ENCODE measurements at regions not wholly inside any gene's neighbourhood (a gene's known extent, or its start where the extent isn't known, plus 50 kb on each side); places are given as distances from the start of the nearest gene placed in this dataset.

GRCh38 chr5:145221416-145221815, 613.7 kb downstream of the PRELID2 start:
- Histone ChIP-seq H3K9me3 (ENCODE audit: insufficient read depth, low read depth, low read length) (no peaks in the 10 kb centered on the region), H3K9me2 (replicated peaks; ENCODE audit: low read depth, low read length) (no peaks in the 10 kb centered on the region), H3K4me3 (ENCODE audit: low read length, poor library complexity, severe bottlenecking) (no peak overlapping the region), H3K4me2 (ENCODE audit: low read depth, low read length, poor library complexity, severe bottlenecking) (no peak overlapping the region), H3K36me3 (ENCODE audit: insufficient read depth, low read length) (no peaks in the 10 kb centered on the region), H3K27me3 (ENCODE audit: insufficient read depth, low read length, poor library complexity, severe bottlenecking) (no peaks in the 10 kb centered on the region), H3K4me1 (ENCODE audit: insufficient read depth, low read length, poor library complexity, severe bottlenecking) (no peaks in the 10 kb centered on the region), H3F3A (ENCODE audit: low read depth) (no peaks in the 10 kb centered on the region), H3K9ac (ENCODE audit: low read depth, low read length, poor library complexity, severe bottlenecking) (no peak overlapping the region), H3K79me2 (ENCODE audit: insufficient read depth, low read length) (no peaks in the 10 kb centered on the region), H2AFZ (ENCODE audit: low read length) (no peak overlapping the region), H4K20me1 (ENCODE audit: insufficient read depth, low read length, poor library complexity, severe bottlenecking) (no peaks in the 10 kb centered on the region)
- TF ChIP-seq CTCF (conservative IDR thresholded peaks at IDR 0.05; ENCODE audit: low read length) (no peak), EZH2phosphoT487 (IDR thresholded peaks at IDR 0.05; ENCODE audit: borderline replicate concordance) (no peak)

DNA sequence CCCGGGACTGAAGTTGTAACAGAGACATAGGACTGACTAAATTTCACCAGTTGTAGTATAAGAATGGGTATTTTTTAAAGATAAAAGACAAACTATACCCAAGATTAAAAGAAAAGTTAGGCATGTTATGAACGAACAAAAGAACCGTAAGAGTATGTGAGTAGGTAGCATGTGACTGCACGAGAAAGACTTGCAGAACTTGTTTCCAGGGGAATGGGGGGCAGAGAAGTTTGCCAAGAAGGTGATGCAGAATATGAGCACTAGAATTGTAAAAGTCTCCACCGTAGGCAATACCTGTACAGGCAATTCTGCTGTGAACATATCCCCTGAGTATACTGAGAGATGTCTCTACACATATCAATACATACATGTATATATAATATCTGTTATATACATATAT, 614.7 kb downstream of the PRELID2 start:
- Histone ChIP-seq H3K4me1 (ENCODE audit: insufficient read depth, low read length, poor library complexity, severe bottlenecking) (no peaks in the 10 kb centered on the region), H3K4me3 (ENCODE audit: low read length, poor library complexity, severe bottlenecking) (no peak overlapping the region), H3K9ac (ENCODE audit: low read depth, low read length, poor library complexity, severe bottlenecking) (no peak overlapping the region), H3K4me2 (ENCODE audit: low read depth, low read length, poor library complexity, severe bottlenecking) (no peak overlapping the region), H2AFZ (ENCODE audit: low read length) (no peak overlapping the region), H3K36me3 (ENCODE audit: insufficient read depth, low read length) (no peaks in the 10 kb centered on the region), H3K9me3 (ENCODE audit: insufficient read depth, low read depth, low read length) (no peaks in the 10 kb centered on the region), H3F3A (ENCODE audit: low read depth) (no peaks in the 10 kb centered on the region), H3K9me2 (replicated peaks; ENCODE audit: low read depth, low read length) (no peaks in the 10 kb centered on the region), H3K27me3 (ENCODE audit: insufficient read depth, low read length, poor library complexity, severe bottlenecking) (no peaks in the 10 kb centered on the region), H4K20me1 (ENCODE audit: insufficient read depth, low read length, poor library complexity, severe bottlenecking) (no peaks in the 10 kb centered on the region), H3K79me2 (ENCODE audit: insufficient read depth, low read length) (no peaks in the 10 kb centered on the region)
- TF ChIP-seq EZH2phosphoT487 (IDR thresholded peaks at IDR 0.05; ENCODE audit: borderline replicate concordance) (no peak), CTCF (conservative IDR thresholded peaks at IDR 0.05; ENCODE audit: low read length) (no peak)

- H3K4me2 ChIP-seq (ENCODE audit: low read depth, low read length, poor library complexity, severe bottlenecking): no peak overlapping the region
- no peaks in the 10 kb centered on the region for H4K20me1 ChIP-seq (ENCODE audit: insufficient read depth, low read length, poor library complexity, severe bottlenecking)
- no peak overlapping the region for H3K4me3 ChIP-seq (ENCODE audit: low read length, poor library complexity, severe bottlenecking)
- H3K79me2 ChIP-seq (ENCODE audit: insufficient read depth, low read length): no peaks in the 10 kb centered on the region
- H3F3A ChIP-seq (ENCODE audit: low read depth): no peaks in the 10 kb centered on the region
- H3K9me2 ChIP-seq (replicated peaks; ENCODE audit: low read depth, low read length): no peaks in the 10 kb centered on the region
- H2AFZ ChIP-seq (ENCODE audit: low read length): no peak overlapping the region
- no peaks in the 10 kb centered on the region for H3K4me1 ChIP-seq (ENCODE audit: insufficient read depth, low read length, poor library complexity, severe bottlenecking)
- no peak overlapping the region for H3K9ac ChIP-seq (ENCODE audit: low read depth, low read length, poor library complexity, severe bottlenecking)
- H3K9me3 ChIP-seq (ENCODE audit: insufficient read depth, low read depth, low read length): no peaks in the 10 kb centered on the region
- H3K36me3 ChIP-seq (ENCODE audit: insufficient read depth, low read length): no peaks in the 10 kb centered on the region
- TF ChIP-seq EZH2phosphoT487 (IDR thresholded peaks at IDR 0.05; ENCODE audit: borderline replicate concordance): no peak
- no peak for TF ChIP-seq CTCF (conservative IDR thresholded peaks at IDR 0.05; ENCODE audit: low read length)
- H3K27me3 ChIP-seq (ENCODE audit: insufficient read depth, low read length, poor library complexity, severe bottlenecking): no peaks in the 10 kb centered on the region
These were observed 616.2 kb downstream of the PRELID2 start for GRCh38 chr5:145218982-145219381.
